GM18868 (cell line): ENCODE measurements at regions not wholly inside any gene's neighbourhood (a gene's known extent, or its start where the extent isn't known, plus 50 kb on each side); places are given as distances from the start of the nearest gene placed in this dataset.
"Not testable (repeated sequence)": the region's sequence is repeated elsewhere in the genome, so short reads cannot be mapped to it uniquely, and the experiment has no call there.

Source experiments
- ATAC-seq: cut with Tn5 transposase; IDR thresholded peaks from one replicate; pipeline ENCODE4 v1.9.1; 2021; ENCODE audit warnings: mild to moderate bottlenecking, moderate library complexity; ENCODE audit not compliant: unreplicated experiment

GRCh38 chr10:123269675-123270074, 115.5 kb downstream of the BUB3 start:
- no peak for ATAC-seq

DNA sequence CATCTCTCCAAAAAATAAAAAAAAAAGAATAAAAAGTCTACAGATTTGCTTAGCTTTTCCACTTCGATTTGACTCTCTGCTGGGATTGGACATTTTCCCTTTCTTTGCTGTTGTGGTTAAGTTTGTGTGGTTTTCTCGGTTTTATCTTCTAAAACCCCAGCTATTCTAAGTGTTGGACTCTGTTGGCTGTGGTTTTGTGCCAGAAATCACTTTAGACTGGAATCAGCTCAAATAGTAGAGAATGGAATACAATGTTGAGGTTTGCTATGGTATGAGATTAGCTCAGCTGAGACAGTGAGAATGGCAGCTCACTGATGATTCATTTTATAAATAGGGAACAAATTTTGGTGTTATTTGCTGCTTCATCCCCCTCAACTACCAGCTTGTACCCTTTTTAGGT, 116.0 kb downstream of the BUB3 start:
- no peak for ATAC-seq

- ATAC-seq: no peak
These were observed 116.6 kb downstream of the BUB3 start for GRCh38 chr10:123270806-123271205.

GRCh38 chr10:123272171-123272570, 118.0 kb downstream of the BUB3 start:
- no peak for ATAC-seq

DNA sequence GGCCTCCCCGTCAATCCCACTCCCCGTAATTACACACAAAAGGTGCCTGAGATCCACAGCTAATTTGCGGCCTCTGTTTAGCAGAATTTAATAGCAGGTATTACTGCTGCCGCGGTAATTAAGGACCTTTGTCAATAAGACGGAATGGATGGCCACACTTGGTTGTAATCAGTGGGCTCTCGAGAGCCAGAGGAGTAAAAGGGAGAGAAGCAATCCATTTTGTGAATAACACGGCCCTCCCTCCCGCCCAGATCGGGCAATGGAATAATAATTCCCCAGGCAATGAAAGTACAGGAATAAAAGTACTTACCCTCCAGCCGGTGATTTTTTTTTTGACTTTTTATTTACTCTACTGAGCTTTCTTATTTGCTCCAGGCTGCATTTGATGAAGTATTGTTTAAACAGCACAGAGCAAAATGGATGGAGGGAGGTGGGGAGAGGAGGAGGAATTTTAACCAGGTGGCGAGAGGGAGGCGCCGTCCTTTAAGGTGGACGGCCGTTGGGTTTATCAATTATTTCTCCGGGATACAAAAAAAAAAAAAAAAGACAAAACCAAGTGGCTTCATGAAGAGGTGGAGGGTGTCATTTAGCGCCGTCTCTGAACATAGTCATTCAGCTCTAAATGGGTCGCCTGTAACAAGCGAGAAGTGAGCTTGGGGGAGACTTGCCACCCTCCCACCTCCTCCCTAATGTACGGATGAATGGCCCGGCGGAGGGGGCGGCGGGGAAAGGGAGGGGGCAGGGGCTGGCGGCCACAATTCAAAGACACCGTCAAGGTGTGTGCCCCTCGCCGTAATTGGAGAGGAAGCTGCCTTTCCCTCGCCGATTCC, 120.3 kb downstream of the BUB3 start:
- no peak for ATAC-seq

- ATAC-seq: no peak
These were observed 120.9 kb downstream of the BUB3 start for GRCh38 chr10:123275136-123275564.

- ATAC-seq: no peak
These were observed 124.2 kb downstream of the BUB3 start for GRCh38 chr10:123278445-123278844.

DNA sequence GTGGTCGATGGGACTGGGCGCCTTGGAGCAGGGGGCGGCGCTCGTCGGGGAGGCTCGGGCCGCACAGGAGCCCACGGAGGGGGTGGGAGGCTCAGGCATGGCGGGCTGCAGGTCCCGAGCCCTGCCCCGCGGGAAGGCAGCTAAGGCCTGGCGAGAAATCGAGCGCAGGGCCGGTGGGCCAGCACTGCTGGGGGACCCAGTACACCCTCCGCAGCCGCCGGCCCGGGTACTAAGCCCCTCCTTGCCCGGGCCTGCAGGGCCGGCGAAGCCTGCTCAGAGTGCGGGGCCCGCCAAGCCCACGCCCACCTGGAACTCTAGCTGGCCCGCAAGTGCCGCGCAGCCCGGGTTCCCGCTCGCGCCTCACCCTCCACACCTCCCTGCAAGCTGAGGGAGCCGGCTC, 129.2 kb downstream of the BUB3 start:
- ATAC-seq: not testable (repeated sequence)

DNA sequence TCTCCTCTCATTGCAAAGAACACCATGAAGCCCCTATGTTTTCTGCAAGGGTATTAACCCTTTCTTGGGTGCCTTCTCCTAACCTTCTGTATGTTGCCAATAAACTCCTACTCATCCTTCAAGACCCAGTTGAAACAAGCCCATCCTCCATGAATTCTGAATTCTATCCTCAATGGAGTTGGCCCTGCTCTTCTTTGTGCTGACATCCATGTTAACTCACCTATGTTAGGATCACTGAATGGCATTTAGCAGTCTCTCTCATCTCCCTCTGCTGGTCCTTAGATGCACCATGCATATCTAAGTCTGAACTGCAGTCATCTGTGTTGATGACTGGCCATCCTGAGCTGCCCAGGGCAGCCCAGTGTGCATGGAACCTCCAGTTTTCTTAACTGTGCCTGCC, 129.8 kb downstream of the BUB3 start:
- no peak for ATAC-seq

- ATAC-seq: no peak
These were observed 133.5 kb downstream of the BUB3 start for GRCh38 chr10:123287594-123288247.

DNA sequence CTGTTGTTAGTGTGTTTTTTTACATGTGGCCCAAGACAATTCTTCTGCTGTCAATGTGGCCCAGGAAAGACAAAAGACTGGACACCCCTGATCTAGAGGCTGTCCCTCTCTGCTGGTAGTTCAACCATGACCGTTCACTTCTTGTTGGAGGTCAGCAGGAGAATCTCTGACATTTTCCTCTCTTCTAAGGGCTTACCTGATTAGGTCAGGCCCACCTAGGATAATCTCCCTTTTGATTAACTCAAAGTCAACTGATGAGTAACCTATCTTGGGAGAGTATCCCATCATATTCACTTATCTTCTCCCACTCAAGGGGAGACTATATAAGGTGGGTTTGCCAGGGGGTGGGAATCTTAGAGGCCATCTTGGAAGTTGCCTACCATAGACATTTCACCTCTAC, 135.2 kb downstream of the BUB3 start:
- no peak for ATAC-seq

- ATAC-seq: no peak
These were observed 139.9 kb downstream of the BUB3 start for GRCh38 chr10:123294109-123294508.

DNA sequence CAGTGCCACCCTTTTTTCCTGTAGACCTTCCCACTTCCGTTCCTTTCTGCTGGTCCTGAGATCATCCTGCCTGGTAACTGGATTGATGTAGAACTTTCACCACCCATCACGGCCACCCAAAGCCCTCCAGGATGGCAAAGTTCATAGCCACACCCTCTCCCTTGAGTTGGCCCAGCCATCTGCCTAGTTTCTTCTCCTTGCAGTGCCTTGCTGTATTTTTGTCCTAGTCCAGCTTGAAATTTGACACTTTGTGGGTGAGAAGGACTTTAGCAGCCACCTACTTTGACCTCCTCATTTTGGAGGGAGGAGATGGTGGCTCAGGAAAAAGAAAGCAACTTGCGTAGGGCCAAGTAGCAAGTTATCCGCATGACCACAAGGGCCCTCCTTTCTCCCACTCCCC, 140.7 kb downstream of the BUB3 start:
- ATAC-seq: no peak

DNA sequence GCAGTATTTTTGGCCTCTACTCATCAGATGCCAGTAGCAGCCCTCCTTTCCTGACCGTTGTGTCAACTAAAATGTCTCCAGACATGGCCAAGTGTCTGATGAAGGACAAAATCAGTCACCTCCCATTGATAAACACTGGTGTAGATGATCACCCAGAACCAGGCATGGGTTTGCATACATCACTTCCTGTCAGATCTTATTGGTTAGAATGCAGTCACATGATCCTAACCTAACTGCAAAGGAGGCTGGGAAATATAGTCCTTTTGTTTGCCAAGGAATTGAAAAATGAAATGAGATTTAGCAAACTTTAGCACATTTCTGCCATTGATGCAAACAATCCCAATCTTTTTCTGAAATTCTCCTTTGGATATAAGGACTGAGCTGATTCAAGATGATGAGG, 141.4 kb downstream of the BUB3 start:
- no peak for ATAC-seq

- ATAC-seq: no peak
These were observed 143.0 kb downstream of the BUB3 start for GRCh38 chr10:123297175-123297574.

DNA sequence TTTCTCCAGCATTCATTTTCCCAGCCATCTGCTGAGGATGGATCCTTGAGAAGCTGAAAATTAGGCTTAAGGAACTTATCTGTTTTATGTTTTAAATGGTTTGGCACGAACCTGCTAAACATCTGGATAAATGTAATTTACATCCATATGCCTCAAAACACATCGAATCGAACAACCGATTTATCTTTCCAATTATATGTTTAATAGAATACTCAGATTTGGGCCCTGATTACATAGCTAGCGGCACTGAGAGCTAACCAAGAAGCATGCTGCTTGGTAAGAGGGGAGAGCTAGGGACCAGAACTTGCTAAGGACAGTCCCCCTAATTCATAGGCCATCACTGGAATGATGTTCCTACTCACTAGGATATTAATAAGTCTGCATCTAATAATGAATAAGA, 144.4 kb downstream of the BUB3 start:
- ATAC-seq: no peak

DNA sequence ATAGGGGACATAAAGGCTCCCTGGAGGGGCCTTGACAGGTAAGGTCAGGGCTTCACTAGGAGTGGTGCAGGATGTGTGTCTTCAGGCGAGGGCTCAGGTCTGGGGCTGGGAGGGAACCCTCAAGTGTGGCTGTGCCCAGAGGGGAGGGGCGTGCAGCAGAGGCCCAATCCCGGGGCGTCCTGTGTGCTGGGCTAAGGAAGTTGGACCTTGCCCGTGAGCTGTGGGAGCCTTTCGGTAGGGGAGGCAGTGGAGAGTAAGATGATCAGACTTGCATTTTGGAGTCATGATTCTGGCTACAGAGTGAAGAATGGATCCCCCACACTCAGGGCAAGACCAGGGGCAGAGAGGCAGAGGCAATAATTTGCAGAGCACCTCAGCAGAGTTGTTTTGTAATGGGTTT, 145.4 kb downstream of the BUB3 start:
- no peak for ATAC-seq

GRCh38 chr10:123301077-123301857, 147.1 kb downstream of the BUB3 start:
- ATAC-seq: no peak

GRCh38 chr10:123303581-123304337, 149.6 kb downstream of the BUB3 start:
- ATAC-seq: no peak

GRCh38 chr10:123305671-123306070, 151.5 kb downstream of the BUB3 start:
- no peak for ATAC-seq

- no peak for ATAC-seq
These were observed 152.1 kb downstream of the BUB3 start for GRCh38 chr10:123306290-123306689.
